Progenitor cell of endocrine pancreas (in vitro differentiated cells): ENCODE measurements at regions not wholly inside any gene's neighbourhood (a gene's known extent, or its start where the extent isn't known, plus 50 kb on each side); places are given as distances from the start of the nearest gene placed in this dataset.

ENCODE experiments used
- DNase-seq: peaks from one replicate; pipeline ENCODE4 v3.0.0; 2021; ENCODE audit warnings: low spot score; ENCODE audit not compliant: unreplicated experiment
- H3K27ac Mint-ChIP-seq: 2 replicates; pipeline ENCODE4 v1.8.0; 2021; ENCODE audit warnings: mild to moderate bottlenecking, moderate library complexity, mixed read lengths
- H3K27me3 Mint-ChIP-seq: 2 replicates; pipeline ENCODE4 v1.8.0; 2021; ENCODE audit warnings: mixed read lengths
- H3K36me3 Mint-ChIP-seq: 2 replicates; pipeline ENCODE4 v1.8.0; 2022; ENCODE audit warnings: mixed read lengths; ENCODE audit not compliant: insufficient read depth
- H3K4me1 Mint-ChIP-seq: 2 replicates; pipeline ENCODE4 v1.8.0; 2021; ENCODE audit warnings: low read depth, mixed read lengths
- H3K4me3 Mint-ChIP-seq: 2 replicates; pipeline ENCODE4 v1.8.0; 2021; ENCODE audit warnings: low read depth, mild to moderate bottlenecking, moderate library complexity, mixed read lengths
- H3K9me3 Mint-ChIP-seq: 2 replicates; pipeline ENCODE4 v1.8.0; 2021; ENCODE audit warnings: low read depth, mixed read lengths
- CTCF ChIP-seq: fragments of 200-600 bp; sonication (generic); IDR thresholded peaks from one replicate; pipeline ENCODE4 v1.5.0; 2021; ENCODE audit warnings: antibody characterized with exemption, mild to moderate bottlenecking; ENCODE audit not compliant: unreplicated experiment

DNA sequence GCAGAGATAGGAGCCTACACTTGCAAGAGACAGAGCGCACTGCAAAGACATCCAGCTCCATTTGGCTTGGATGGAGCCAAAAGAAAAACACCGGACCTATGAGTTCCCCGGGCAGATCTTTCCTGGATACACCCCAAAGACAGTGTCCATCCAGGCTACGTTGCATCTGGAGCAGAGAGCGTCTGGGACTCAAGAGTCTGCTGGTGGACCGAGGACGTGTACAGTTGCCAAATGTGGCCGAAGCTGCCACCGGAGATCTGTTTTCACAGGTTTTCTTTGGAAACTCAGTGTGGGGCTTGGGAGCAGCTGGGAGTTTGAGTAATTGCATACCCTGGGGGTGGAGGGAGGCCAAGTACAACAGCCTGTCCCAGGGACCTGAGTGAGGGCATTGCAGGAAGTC is 192.3 kb upstream of the OSR1 start:
- Mint-ChIP-seq H3K4me1 (peaks cover 13% of the 10 kb centered on the region), H3K27ac (no peak overlapping the region), H3K9me3 (no peaks in the 10 kb centered on the region), H3K4me3 (no peak overlapping the region), H3K36me3 (no peaks in the 10 kb centered on the region), H3K27me3 (peaks cover 4% of the 10 kb centered on the region)
- TF ChIP-seq CTCF = no peak
- DNase-seq = no peak

GRCh38 chr2:19549821-19550220 is 191.4 kb upstream of the OSR1 start:
- Mint-ChIP-seq H3K27ac (no peak overlapping the region), H3K4me3 (no peak overlapping the region), H3K36me3 (no peaks in the 10 kb centered on the region), H3K4me1 (peaks cover 13% of the 10 kb centered on the region), H3K9me3 (no peaks in the 10 kb centered on the region), H3K27me3 (peaks cover 3% of the 10 kb centered on the region)
- DNase-seq = no peak
- no peak for TF ChIP-seq CTCF

- H3K36me3 Mint-ChIP-seq = no peaks in the 10 kb centered on the region
- H3K4me1 Mint-ChIP-seq = peaks cover 13% of the 10 kb centered on the region
- no peak for DNase-seq
- H3K27me3 Mint-ChIP-seq = peaks cover 3% of the 10 kb centered on the region
- no peaks in the 10 kb centered on the region for H3K9me3 Mint-ChIP-seq
- no peak overlapping the region for H3K4me3 Mint-ChIP-seq
- no peak for TF ChIP-seq CTCF
- H3K27ac Mint-ChIP-seq = no peak overlapping the region
Measured at GRCh38 chr2:19548116-19548515, 189.7 kb upstream of the OSR1 start.

DNA sequence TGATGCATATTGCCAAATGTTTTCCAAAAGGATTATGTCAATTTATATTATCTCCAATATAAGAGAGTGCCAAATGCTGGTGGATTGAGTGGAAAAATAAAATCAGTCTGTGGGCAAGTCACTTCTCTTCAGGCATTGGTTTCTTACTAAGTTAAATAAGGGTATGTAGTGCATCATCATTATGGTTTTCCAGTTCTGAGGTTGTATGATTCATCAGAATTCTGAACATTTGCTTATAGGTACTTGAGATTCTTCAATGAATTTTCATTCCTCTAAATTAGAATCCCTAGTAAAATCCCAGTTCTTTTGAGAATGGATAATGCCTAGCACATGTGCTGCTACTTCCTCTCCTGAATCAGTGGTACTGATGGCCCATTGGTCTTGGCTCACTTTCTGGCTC is 188.9 kb upstream of the OSR1 start:
- no peak for TF ChIP-seq CTCF
- Mint-ChIP-seq H3K27me3 (peaks cover 3% of the 10 kb centered on the region), H3K9me3 (no peaks in the 10 kb centered on the region), H3K4me1 (peaks cover 12% of the 10 kb centered on the region), H3K4me3 (no peak overlapping the region), H3K36me3 (no peaks in the 10 kb centered on the region), H3K27ac (no peak overlapping the region)
- no peak for DNase-seq

DNA sequence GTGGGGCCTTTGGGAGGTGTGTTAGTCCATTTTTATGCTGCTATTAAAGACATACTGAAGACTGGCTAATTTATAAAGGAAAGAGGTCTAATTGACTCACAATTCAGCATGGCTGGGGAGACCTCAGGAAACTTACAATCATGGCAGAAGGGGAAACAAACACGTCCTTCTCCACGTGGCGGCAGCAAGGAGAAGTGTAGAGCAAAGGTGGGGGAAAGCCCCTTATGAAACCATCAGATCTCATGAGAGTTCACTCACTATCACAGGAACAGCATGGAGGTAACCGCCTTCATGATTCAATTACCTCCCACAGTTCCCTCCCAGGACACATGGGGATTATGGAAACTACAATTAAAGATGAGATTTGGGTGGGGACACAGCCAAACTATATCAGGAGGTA is 187.1 kb upstream of the OSR1 start:
- no peak for DNase-seq
- Mint-ChIP-seq H3K27ac (no peak overlapping the region), H3K9me3 (no peaks in the 10 kb centered on the region), H3K4me1 (peaks cover 4% of the 10 kb centered on the region), H3K27me3 (peaks cover 3% of the 10 kb centered on the region), H3K4me3 (no peak overlapping the region), H3K36me3 (no peaks in the 10 kb centered on the region)
- TF ChIP-seq CTCF = no peak
